Osteoblast (primary cell): ENCODE measurements at regions not wholly inside any gene's neighbourhood (a gene's known extent, or its start where the extent isn't known, plus 50 kb on each side); places are given as distances from the start of the nearest gene placed in this dataset.

Experiments
- DNase-seq: peaks from one replicate; pipeline ENCODE4 v3.0.0; 2011; ENCODE audit warnings: low spot score, mixed read lengths; ENCODE audit not compliant: insufficient read length; ENCODE audit errors: missing footprints
- H2AFZ ChIP-seq: 2 replicates; pipeline ENCODE4 v1.6.0; 2011; ENCODE audit warnings: mild to moderate bottlenecking, low read length
- H3K27ac ChIP-seq: 2 replicates; pipeline ENCODE4 v1.5.1; 2011; ENCODE audit warnings: mild to moderate bottlenecking, low read depth, low read length, moderate library complexity
- H3K27me3 ChIP-seq: 2 replicates; pipeline ENCODE4 v1.6.0; 2012; ENCODE audit warnings: mild to moderate bottlenecking, control low read depth, inconsistent platforms, low read length, moderate library complexity; ENCODE audit not compliant: insufficient read depth
- H3K36me3 ChIP-seq: 2 replicates; pipeline ENCODE4 v1.5.1; 2011; ENCODE audit warnings: mild to moderate bottlenecking, low read length, control low read depth, moderate library complexity; ENCODE audit not compliant: insufficient read depth
- H3K4me1 ChIP-seq: 2 replicates; pipeline ENCODE4 v1.5.1; 2011; ENCODE audit warnings: mild to moderate bottlenecking, low read length, control low read depth, moderate library complexity; ENCODE audit not compliant: insufficient read depth
- H3K4me2 ChIP-seq: 2 replicates; pipeline ENCODE4 v1.6.0; 2011; ENCODE audit warnings: mild to moderate bottlenecking, low read length; ENCODE audit not compliant: insufficient read depth
- H3K4me3 ChIP-seq: fragments of 200-600 bp; sonication (generic); 3 replicates; pipeline ENCODE4 v1.5.1; 2012; ENCODE audit warnings: mild to moderate bottlenecking, low read length, inconsistent platforms; ENCODE audit not compliant: insufficient read depth
- H3K79me2 ChIP-seq: 2 replicates; pipeline ENCODE4 v1.6.0; 2012; ENCODE audit warnings: mild to moderate bottlenecking, low read length, control low read depth, inconsistent platforms; ENCODE audit not compliant: insufficient read depth
- H3K9me3 ChIP-seq: 2 replicates; pipeline ENCODE4 v1.5.1; 2011; ENCODE audit warnings: low read depth, low read length, control low read depth
- H4K20me1 ChIP-seq: 2 replicates; pipeline ENCODE4 v1.6.0; 2012; ENCODE audit warnings: mild to moderate bottlenecking, low read length, control low read depth; ENCODE audit not compliant: insufficient read depth
- CTCF ChIP-seq: IDR thresholded peaks from 2 replicates; pipeline ENCODE4 v1.5.1; 2011; ENCODE audit warnings: mild to moderate bottlenecking, low read depth, low read length, moderate library complexity; ENCODE audit errors: extremely low read depth

GRCh38 chr15:61724251-61724939 is 335.9 kb downstream of the VPS13C start:
- H3K27ac ChIP-seq: no peak overlapping the region
- no peak for DNase-seq
- H3K4me2 ChIP-seq: no peak overlapping the region
- no peaks in the 10 kb centered on the region for H3K9me3 ChIP-seq
- no peaks in the 10 kb centered on the region for H3K4me1 ChIP-seq
- TF ChIP-seq CTCF: no peak
- no peaks in the 10 kb centered on the region for H4K20me1 ChIP-seq
- no peak overlapping the region for H2AFZ ChIP-seq
- H3K27me3 ChIP-seq: no peaks in the 10 kb centered on the region
- no peaks in the 10 kb centered on the region for H3K36me3 ChIP-seq
- H3K4me3 ChIP-seq: no peak overlapping the region
- no peaks in the 10 kb centered on the region for H3K79me2 ChIP-seq

GRCh38 chr15:61721418-61721817 is 338.8 kb downstream of the VPS13C start:
- TF ChIP-seq CTCF: no peak
- Histone ChIP-seq H3K79me2 (no peaks in the 10 kb centered on the region), H2AFZ (no peak overlapping the region), H3K36me3 (no peaks in the 10 kb centered on the region), H3K27me3 (no peaks in the 10 kb centered on the region), H3K4me2 (no peak overlapping the region), H3K4me1 (no peaks in the 10 kb centered on the region), H3K27ac (no peak overlapping the region), H3K9me3 (no peaks in the 10 kb centered on the region), H4K20me1 (no peaks in the 10 kb centered on the region), H3K4me3 (no peak overlapping the region)
- no peak for DNase-seq

GRCh38 chr15:61720197-61720704 is 340.0 kb downstream of the VPS13C start:
- Histone ChIP-seq H3K79me2 (no peaks in the 10 kb centered on the region), H3K36me3 (no peaks in the 10 kb centered on the region), H2AFZ (no peak overlapping the region), H3K4me3 (no peak overlapping the region), H3K9me3 (no peaks in the 10 kb centered on the region), H3K4me2 (no peak overlapping the region), H3K27me3 (no peaks in the 10 kb centered on the region), H3K27ac (no peak overlapping the region), H3K4me1 (no peaks in the 10 kb centered on the region), H4K20me1 (no peaks in the 10 kb centered on the region)
- DNase-seq: no peak
- no peak for TF ChIP-seq CTCF

GRCh38 chr15:61715082-61715481 is 345.2 kb downstream of the VPS13C start:
- Histone ChIP-seq H3K4me1 (no peaks in the 10 kb centered on the region), H2AFZ (no peak overlapping the region), H3K27me3 (no peaks in the 10 kb centered on the region), H3K9me3 (no peaks in the 10 kb centered on the region), H4K20me1 (no peaks in the 10 kb centered on the region), H3K36me3 (no peaks in the 10 kb centered on the region), H3K4me3 (no peak overlapping the region), H3K79me2 (no peaks in the 10 kb centered on the region), H3K27ac (no peak overlapping the region), H3K4me2 (no peak overlapping the region)
- DNase-seq: no peak
- no peak for TF ChIP-seq CTCF
